SW480 (cell line): ENCODE measurements at regions not wholly inside any gene's neighbourhood (a gene's known extent, or its start where the extent isn't known, plus 50 kb on each side); places are given as distances from the start of the nearest gene placed in this dataset.
A peak's percentile ranks its signal among the peaks of the same experiment; 100 is the strongest.

Experiments
- DNase-seq: peaks from one replicate; pipeline ENCODE4 v3.0.0-alpha.2; 2016; ENCODE audit warnings: low spot score

DNA sequence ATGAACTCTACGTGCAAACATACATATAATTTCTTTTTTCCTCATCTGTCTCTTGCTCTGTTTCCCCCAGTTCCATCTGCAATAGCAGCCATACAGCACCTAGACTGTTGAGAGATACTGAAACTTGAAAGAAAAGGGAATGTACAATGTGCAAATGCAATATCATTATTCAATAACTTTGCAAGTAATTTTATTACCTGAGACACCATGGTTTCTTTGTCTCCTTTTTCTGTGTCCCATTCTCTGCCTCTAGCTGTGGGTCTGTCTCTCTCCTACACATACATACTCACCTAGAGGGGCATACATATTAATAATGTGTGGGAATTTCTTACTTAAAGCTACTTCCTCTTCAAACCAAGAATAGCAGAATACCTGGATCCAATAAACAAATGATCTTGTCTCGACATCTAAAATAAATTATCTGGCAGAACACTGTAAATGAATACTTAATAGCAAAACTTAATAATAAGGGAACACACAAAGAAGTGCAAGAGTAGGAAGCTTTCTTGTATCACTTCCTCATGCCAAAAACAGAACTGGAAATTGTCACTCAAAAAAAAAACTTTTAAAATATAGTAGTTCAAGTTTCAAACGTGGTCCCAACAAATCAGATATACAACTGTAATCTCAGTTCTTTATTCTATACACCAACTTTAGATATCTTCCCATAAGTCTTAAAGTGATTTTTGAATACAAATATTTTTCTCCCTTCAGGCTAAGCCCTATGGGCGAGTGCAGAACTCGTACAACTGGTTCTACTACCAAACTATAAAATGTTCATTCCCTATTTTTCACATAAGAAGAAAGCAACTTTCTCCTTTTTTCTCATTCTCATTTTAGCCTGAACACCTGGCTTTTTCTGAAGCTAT lies 194.6 kb downstream of the NRIP1 start:
- no peak for DNase-seq

DNA sequence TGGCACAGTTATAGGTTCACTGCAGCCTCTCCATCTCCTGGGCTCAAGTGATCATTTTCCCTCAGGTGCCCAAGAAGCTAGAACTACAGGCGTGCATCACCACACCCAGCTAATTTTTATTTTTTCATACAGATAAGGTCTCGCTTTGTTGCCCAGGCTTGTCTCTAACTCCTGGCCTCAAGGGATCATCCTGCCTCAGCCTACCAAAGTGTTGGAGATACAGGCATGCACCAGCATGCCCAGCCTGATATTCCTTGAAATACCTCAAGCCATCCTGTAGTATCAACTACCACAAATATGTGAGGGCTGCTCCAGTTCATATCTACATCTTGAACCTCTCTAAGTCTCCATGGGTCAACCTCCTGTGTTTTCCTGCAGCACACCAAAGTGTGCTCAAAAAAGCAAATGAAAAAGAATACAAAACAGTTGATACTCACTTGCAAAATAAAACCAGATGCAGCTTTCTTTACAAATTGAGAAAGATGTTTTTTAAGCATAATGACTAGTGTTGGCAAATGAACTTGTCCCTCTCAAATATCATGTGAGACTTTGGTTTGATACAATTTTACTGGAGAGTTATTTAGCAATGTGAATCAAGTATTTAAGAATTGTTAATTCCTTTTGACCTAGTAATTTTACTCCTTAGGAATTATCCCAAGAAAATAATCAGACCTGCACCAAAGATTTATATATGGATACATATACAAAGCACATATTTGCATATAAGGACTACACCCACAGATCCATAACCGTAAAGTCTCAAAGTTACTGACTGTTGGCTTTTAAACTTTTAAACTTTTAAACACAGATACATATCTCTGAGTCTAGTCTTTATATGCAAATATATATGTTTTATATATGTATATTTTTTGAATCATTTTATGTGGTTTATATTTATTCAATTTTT lies 197.7 kb downstream of the NRIP1 start:
- no peak for DNase-seq

DNA sequence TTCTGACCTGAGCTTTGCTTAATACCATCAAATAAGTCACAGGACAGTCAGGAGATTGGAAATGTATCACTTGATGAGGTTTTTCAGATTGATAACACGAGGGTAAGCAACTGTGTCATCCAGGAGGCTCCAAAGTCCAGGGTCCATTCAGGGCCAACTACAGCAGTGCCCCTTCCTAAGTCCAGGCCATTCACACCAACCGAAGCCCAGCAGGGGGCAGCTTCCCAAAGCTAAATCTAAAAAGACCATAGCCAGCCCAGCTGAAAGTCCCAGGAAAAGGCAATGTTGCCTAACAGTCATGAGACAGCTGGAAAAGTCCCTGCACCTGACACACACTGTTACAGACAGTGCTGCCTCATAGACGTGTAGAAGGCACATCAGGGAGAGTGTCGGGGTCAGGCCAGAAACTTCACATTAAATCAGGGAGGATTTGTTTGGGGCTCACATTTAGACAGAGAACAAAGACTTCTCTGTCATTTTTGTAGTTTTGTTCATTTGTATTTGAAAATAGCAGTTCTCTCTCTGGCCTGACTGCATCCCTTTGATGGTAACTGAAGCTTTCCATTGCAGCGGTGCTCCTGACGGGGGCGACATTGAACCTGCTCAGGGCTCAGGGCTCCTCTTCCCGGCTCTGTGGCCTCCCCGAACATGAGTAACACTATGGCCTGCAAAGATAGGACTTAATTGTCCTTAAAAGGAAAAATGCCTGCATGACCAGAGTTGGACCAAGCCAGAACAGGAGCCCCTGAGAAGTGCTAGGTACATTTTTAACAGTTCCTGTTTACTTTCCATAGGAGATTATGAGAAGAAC lies 200.4 kb downstream of the NRIP1 start:
- peak; percentile 60 for DNase-seq

DNA sequence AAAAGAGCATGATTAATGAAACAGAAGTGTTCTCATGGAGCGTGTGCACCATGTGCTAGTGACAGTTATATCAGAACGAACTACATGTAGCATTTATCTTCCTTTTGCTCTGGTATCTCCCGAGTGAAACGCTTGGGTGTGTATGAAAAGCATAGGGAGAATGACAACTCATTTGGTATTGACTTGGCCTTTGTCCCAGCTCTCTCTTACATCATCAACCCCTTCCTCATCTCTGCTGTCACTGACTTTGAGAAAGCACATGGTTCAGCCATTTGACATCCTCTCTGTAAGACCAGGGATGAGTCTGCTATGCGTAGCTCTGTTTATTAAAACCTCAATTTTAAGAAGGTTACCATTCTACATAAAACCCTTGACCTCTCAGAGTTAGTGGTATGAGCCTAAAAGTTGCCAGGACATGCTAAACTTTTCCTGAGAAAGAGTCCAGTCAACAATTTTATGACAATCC lies 201.0 kb downstream of the NRIP1 start:
- DNase-seq = no peak

DNA sequence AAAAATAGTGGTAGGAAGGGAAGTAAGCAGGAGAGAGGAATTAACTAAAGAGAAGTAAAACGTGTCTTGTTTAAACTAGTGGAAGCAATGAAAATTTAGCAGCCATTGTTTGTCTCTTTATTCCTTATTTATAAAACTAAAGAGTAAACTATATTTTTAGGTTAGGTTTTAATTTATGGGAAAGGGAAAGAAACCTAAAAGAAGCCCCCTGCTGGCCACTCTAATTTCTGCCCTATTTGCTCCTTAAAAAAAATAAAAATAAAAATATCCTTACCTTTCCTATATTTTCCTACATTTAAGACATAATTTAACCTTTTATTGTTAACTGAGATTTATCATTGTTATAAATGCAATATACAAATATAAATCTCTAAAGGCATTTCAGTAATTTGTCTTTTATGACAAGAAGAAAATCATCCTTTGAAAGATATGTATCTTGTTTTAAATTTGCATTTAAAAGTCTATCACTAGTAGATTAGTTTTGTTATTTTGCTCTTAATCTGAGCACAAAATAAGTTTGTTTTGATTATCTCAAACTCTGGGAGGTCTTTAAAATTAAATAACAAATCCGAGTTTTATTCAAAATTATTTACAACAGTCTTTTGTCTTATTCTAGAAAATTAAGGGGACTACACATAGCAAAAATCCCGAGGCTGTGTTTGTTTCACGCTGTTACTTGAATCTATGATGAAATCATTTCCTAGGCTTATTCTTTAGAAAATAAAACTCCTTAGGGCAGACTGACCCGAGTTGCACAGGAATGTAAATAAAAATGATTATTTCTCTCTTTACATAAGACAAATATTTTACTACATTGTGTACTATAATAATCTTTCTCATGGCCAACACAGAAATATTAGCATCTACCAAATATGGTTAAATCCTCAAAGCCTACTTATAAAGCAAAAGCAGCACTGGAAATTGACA lies 201.7 kb downstream of the NRIP1 start:
- peak; percentile 13 for DNase-seq

DNA sequence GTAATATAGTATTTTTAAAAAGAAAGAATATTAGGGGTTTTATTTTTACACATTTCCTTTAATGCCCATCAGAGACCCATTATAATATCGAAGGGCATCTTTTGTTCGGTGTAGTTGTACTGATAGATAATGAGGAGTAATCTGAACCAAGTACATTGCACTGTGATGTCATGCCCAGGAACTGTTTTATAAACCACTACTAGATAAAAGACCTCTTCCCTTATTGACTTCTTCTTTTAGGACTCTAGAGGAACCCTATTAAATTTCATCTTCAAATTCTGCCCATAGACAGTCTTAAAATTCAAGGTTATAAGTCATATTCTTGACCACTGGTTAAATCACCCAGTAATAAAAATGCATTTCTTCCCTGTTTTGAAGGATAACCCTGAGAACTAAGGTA lies 206.5 kb downstream of the NRIP1 start:
- no peak for DNase-seq

DNA sequence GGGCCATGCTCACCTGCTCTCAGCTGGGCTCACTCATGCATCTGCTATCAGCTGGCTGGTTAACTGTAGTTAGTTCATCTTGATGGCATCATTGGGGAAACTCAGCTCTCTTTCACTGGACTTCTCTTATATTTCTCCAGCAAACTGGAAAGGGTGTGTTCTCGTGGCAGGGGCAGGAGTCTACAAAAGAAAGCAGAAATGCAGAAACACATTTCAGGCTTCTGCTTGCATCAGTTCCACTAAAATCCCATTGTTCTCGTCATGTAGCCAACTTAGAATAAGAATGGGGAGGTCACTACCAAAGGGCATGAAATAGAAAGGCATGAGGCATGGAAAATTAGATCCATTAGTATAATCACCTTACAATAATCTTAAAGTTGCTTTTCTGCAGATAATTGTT lies 207.3 kb downstream of the NRIP1 start:
- no peak for DNase-seq

DNA sequence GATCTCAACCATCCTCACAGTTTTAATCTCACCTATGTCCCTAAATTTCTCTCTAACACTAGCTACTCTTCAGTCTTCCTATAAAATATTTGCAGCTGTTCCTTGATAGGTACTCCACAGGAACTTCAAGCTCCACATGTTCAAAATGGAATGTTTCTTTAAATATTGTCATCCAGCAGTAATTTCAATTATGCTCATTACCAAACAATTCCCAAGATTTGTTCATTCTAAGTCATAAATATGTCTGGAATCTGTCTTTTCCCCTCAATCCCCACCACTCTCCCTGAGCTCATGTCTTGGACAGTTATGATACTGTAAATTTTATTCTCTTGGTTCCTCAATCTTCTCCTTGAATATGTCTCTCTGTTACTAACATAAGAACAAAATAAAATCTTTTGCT lies 214.4 kb downstream of the NRIP1 start:
- DNase-seq = no peak

DNA sequence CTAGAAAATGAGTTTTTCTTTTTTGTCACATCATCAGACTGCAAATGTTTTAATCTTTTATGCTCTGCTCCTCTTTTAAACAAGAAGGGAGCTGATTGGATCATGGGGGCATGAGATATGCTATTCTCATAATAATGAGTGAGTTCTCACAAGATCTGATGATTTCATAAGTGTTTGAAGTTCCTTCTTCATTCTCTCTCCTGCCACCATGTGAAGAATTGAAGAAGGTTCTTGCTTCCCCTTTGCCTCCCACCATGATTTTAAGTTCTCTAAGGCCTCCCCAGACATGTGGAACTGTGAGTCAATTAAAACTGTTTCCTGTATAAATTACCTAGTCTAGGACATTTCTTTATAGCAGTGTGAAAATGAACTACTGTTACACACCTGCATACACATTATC lies 218.2 kb downstream of the NRIP1 start:
- DNase-seq = no peak

DNA sequence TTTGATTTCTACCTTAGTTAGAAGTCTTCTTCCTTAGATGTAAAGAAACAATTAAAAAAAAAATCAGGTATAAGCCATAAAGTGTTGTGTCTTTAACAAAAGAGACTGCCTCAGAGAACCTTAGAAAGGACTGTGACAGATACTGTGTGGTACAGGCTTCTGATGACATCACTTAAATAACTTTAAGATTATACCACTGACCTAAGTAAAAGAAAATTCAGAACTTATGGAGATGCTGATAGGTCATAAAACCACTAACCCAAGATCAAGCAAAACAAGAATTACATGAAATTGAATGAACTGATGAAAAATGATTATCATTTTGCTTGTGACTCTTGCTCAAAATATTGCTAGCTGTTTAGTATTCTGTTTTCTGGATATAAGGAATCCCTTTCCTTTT lies 220.8 kb downstream of the NRIP1 start:
- DNase-seq = no peak

DNA sequence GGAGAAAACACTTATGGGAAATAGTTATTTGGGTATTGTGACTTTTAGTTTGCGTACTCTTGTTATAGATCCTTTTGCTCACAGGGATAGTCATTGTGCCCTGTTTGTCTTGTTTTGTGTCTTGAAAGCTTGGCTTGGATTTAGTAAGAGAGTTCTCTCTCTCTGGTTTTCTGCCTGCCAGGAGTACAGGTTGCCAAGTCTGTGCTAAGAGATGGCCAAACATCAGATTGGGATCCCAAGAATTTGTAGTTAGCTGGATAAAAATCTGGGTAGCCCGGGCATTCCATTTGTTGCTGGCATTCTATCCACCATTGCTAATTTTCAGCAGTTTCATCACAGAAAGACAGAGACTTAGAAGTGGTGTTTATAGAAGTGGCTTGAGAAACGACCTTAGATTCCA lies 222.2 kb downstream of the NRIP1 start:
- no peak for DNase-seq

DNA sequence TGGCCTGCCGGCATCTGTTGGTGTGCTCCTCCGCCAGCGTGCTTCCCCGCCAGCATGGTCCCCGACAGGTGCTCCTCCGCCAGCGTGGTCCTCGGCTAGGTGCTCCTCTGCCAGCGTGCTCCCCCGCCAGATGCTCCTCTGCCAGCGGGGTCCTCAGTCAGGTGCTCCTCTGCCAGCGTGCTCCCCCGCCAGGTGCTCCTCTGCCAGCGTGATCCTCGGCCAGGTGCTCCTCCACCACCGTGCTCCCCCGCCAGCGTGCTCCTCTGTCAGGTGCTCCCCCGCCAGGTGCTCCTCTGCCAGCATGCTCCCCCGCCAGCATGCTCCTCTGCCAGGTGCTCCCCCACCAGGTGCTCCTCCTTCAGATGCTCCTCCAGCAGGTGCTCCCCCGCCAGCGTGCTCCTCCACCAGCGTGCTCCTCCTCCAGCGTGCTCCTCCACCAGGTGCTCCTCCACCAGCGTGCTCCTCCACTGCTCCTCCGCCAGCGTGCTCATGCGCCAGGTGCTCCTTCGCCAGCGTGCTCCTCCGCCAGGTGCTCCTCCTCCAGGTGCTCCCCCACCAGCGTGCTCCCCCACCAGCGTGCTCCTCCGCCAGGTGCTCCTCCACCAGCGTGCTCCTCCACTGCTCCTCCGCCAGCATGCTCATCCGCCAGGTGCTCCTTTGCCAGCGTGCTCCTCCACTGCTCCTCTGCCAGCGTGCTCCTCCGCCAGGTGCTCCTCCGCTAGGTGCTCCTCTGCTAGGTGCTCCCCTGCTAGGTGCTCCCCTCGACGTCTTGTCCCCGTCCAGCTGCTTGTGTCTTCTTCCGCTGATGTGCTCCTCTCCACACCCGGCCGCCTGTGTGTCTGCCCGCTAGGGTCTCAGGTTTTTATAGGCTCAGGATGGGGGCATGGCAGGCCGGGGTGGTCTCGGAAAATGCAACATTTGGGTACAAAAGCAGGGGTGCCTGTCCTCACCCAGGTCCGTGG lies 223.0 kb downstream of the NRIP1 start:
- no peak for DNase-seq

DNA sequence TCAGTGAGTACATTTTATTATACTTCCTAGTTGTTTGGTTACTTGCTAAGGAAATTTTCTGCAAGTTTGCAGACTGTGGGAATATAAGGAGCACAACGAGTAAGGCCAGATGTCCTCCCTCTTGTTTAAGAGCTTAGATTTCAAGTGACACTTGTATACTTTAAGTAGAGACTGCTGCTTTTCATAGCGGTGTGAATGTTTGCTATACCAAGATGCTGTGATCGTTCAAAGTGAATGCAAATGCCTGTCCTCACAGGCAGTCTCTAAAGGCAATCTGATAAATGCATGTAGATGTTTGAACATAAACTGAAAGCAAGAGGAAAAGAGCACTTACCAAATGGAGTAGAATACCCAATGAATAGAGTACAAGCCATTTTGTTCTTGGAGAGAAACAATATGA lies 226.4 kb downstream of the NRIP1 start:
- DNase-seq = no peak

DNA sequence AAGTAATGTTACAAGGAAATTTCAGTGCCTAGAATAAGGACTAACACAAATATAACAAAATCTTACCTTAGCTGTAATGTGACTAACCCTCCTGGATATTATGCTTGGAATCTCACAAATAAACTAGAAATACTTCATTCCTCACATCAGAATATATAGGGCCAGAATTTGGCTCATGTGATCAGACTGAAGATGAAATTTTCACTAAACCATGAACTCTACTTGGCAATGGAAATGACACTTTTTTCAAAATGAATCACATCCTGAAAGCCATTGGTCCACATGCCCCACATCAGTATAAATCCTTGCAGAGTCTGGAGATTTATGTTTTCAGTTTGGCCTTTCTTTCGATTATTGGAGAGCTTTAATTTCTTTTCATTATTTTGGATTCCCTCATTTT lies 227.8 kb downstream of the NRIP1 start:
- DNase-seq = no peak

DNA sequence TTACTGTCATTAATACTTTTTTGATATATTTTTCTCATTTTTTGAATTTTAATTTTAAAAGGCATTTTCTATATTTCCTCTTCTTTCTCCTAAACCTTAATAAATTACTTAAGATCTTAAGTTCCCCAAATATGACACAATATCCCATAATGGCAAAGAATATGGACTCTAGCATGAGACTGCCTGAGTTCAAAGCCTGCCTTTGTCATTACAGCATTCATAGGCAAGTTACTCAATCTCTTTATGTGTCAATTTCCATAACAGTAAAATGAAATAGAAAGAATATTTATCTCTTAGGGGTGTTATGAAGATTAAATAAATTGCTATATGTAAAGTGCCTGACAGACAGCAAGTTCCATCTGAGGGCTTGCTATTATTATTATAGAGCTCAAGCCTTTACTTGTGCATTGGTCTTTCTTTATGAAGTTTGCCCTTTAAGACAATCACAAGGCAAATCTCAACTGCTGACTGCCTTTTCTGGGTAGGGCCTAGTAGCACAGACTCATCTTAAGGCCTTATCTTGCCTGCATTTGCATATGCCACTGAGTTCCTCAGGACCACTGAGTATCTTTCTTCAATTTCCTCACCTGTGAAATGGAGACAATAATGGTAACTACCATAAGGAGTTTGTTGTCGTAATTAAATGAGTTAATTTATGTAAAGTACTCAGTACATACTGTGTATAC lies 231.0 kb downstream of the NRIP1 start:
- no peak for DNase-seq

DNA sequence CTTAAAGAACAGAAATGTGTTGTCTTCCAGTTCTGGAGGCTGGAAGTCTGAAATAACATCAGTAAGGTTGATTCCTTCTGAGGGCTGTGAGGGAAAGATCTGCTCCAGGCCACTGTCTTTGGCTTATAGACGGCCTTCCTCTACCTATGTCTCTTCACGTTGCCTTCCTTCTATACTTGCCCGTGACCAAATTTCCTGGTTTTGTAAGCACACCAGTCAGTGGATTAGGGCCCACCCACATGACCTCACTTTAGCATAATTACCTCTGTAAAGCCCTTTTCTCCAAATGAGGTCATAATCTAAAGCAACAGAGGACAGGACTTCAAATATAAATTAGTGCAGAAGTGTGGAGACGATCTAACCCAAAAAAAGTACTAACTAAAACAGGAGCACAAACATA lies 231.6 kb downstream of the NRIP1 start:
- no peak for DNase-seq

DNA sequence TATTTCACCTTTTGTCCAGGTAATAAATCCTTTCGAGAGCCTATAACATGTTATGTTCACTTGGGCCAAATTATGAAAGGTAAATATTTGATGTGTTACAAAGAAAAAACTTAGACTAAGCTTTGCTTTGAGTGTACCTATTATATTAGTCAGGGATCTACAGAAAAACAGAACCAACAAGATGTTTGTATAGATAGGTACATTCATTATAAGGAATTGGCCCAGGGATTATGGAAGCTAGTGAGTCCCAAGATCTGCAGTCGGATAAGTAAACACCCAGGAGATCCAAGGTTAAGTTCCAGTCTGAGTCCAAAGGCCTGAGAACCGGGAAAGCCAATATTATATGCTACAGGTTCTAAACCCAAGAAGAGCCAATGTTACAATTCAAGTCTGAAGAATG lies 234.5 kb downstream of the NRIP1 start:
- no peak for DNase-seq

DNA sequence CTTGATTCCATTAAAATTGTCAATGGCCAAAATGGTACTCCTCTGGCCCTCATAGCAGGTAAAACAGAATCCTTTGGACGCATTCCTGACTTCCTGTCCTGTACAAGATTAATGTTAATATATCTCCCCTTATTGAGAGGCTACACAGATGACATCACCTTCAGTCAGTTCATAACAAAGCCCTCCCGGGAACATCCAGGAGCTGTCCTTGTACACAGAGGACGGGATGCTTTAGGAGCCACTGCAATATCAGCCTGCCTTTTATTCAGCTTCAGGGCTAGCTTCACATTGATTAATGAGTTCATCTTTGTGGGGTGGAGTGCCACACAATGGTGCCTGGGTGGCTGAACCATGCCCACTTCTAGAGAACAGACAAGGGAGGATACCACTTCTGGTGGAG lies 235.1 kb downstream of the NRIP1 start:
- DNase-seq = no peak

DNA sequence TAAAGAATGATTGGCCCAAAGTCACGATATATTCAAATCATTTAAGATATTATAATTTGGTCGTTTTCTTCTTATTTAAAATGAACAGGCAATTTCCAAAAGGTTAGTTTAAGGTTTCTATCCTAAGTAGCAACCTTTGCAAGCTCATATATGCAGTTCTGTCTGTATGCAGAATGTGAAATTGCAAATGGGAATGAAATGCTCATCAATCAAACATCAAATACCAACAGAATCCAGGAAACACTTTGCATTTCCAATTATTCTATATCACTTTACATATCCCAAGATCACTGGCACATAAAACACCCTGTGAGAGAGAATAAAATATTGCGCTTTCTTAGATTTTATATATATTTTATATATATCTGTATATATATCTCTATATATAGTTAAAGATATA lies 237.3 kb downstream of the NRIP1 start:
- DNase-seq = no peak
